K562 (cell line): ENCODE measurements at regions not wholly inside any gene's neighbourhood (a gene's known extent, or its start where the extent isn't known, plus 50 kb on each side); places are given as distances from the start of the nearest gene placed in this dataset.

ENCODE experiments used
- BHLHE40 ChIP-seq: IDR thresholded peaks from 2 replicates; pipeline ENCODE4 v1.6.1; 2011; ENCODE audit warnings: low read length, improper control_type of control experiment
- CTCF ChIP-seq, 3 experiments: IDR thresholded peaks in 2 of 3; conservative IDR thresholded peaks in 1 of 3; 2 replicates each; pipeline ENCODE4 v1.5.1; 2011 to 2012; ENCODE audit warnings: low read length in 3 of 3, mild to moderate bottlenecking in 3 of 3, control low read depth in 2 of 3, improper control_type of control experiment in 1 of 3, inconsistent platforms in 1 of 3, low read depth in 1 of 3, mixed read lengths in 1 of 3, moderate library complexity in 1 of 3; ENCODE audit not compliant: insufficient read depth in 2 of 3
- JUN ChIP-seq, 2 experiments: sonication (generic) in 1 of 2; formaldehyde crosslinking in 1 of 2; IDR thresholded peaks; 2 replicates each; pipeline versions ENCODE4 v1.6.1 to v1.8.0; 2012 to 2022; ENCODE audit warnings: borderline replicate concordance in 2 of 2, mild to moderate bottlenecking in 2 of 2, improper control_type of control experiment in 1 of 2, low read depth in 1 of 2, low read length in 1 of 2, missing genetic modification reagents in 1 of 2
- L3MBTL2 ChIP-seq: fragments of 450-650 bp; IDR thresholded peaks from 2 replicates; pipeline ENCODE4 v1.6.1; 2016; ENCODE audit warnings: mild to moderate bottlenecking, moderate library complexity
- MAFF ChIP-seq: IDR thresholded peaks from 2 replicates; pipeline ENCODE4 v1.6.1; 2012; ENCODE audit warnings: low read length, improper control_type of control experiment
- MAX ChIP-seq: sonication (generic); formaldehyde crosslinking; IDR thresholded peaks from 2 replicates; pipeline ENCODE4 v1.9.0; 2022; ENCODE audit warnings: mild to moderate bottlenecking, missing genetic modification reagents
- SIN3A ChIP-seq, 2 experiments: fragments of 150-350 bp in 1 of 2; IDR thresholded peaks; 2 replicates each; pipeline ENCODE4 v1.6.1; 2011 to 2016; ENCODE audit warnings: borderline replicate concordance in 2 of 2, low read depth in 2 of 2, low read length in 2 of 2, mild to moderate bottlenecking in 2 of 2, moderate library complexity in 2 of 2; ENCODE audit not compliant: control insufficient read depth in 1 of 2
- STAT5A ChIP-seq: IDR thresholded peaks from 2 replicates; pipeline ENCODE4 v1.6.1; 2012; ENCODE audit warnings: low read length, inconsistent platforms, borderline replicate concordance
- TCF7L2 ChIP-seq: fragments of 150-350 bp; IDR thresholded peaks from 2 replicates; pipeline ENCODE4 v1.6.1; 2016; ENCODE audit warnings: low read depth, mild to moderate bottlenecking, low read length, moderate library complexity
- USF2 ChIP-seq: sonication (generic); formaldehyde crosslinking; IDR thresholded peaks from 2 replicates; pipeline ENCODE4 v1.5.0; 2020; ENCODE audit warnings: missing genetic modification reagents
- ZNF253 ChIP-seq: fragments of 250-450 bp; sonication (Bioruptor Pico); conservative IDR thresholded peaks from 2 replicates; pipeline ENCODE4 v1.6.1; 2021; ENCODE audit warnings: mild to moderate bottlenecking

- TF ChIP-seq USF2 = no peak
- TF ChIP-seq BHLHE40 = no peak
- TF ChIP-seq STAT5A = no peak
- no peak for TF ChIP-seq JUN (IDR thresholded peaks at IDR 0.05; ENCODE audit: borderline replicate concordance, low read depth, low read length)
- no peak for TF ChIP-seq JUN (CRISPR knock-in tag; IDR thresholded peaks at IDR 0.05; ENCODE audit: borderline replicate concordance)
- no peak for TF ChIP-seq MAFF
- TF ChIP-seq CTCF (IDR thresholded peaks at IDR 0.05 in 2 of 3, conservative IDR thresholded peaks at IDR 0.05 in 1 of 3; ENCODE audit: insufficient read depth in 2 of 3, low read depth in 1 of 3, low read length in 3 of 3) = no peak
- TF ChIP-seq L3MBTL2 = no peak
- TF ChIP-seq TCF7L2 = no peak
- no peak for TF ChIP-seq MAX
- TF ChIP-seq ZNF253 (CRISPR knock-in tag) = no peak
- no peak for TF ChIP-seq SIN3A (IDR thresholded peaks at IDR 0.05; ENCODE audit: borderline replicate concordance in 2 of 2, control insufficient read depth in 1 of 2, low read depth in 2 of 2, low read length in 2 of 2)
Measured at GRCh38 chr16:64712026-64712425, 409.8 kb downstream of the CDH11 start.
